ENCODE measurements at regions not wholly inside any gene's neighbourhood (a gene's known extent, or its start where the extent isn't known, plus 50 kb on each side); places are given as distances from the start of the nearest gene placed in this dataset.

- TF ChIP-seq CTCF (IDR thresholded peaks at IDR 0.05; ENCODE audit: low read depth, low read length, missing control alignments) = no peak
- no peak overlapping the region for H3K27ac ChIP-seq
- in situ Hi-C loops (cut with HindIII; ENCODE audit: low pct_ligation_motif_present, low sequenced_read_pairs) = no loop called here
- DNase-seq = no peak
- no peak overlapping the region for H3K4me3 ChIP-seq (ENCODE audit: low read depth, low read length)
- H3K36me3 ChIP-seq (replicated peaks) = no peaks in the 10 kb centered on the region
- no peaks in the 10 kb centered on the region for H3K27me3 ChIP-seq (replicated peaks)
Measured at GRCh38 chr10:111278266-111278665, 201.4 kb downstream of the ADRA2A start.

GRCh38 chr10:111281516-111281915 lies 204.7 kb downstream of the ADRA2A start:
- Histone ChIP-seq H3K27me3 (replicated peaks) (no peaks in the 10 kb centered on the region), H3K4me3 (ENCODE audit: low read depth, low read length) (no peak overlapping the region), H3K27ac (no peak overlapping the region), H3K36me3 (replicated peaks) (no peaks in the 10 kb centered on the region)
- no peak for DNase-seq
- in situ Hi-C loops (cut with HindIII; ENCODE audit: low pct_ligation_motif_present, low sequenced_read_pairs) = no loop called here
- TF ChIP-seq CTCF (IDR thresholded peaks at IDR 0.05; ENCODE audit: low read depth, low read length, missing control alignments) = no peak

- in situ Hi-C loops (cut with HindIII; ENCODE audit: low pct_ligation_motif_present, low sequenced_read_pairs) = no loop called here
- no peak for TF ChIP-seq CTCF (IDR thresholded peaks at IDR 0.05; ENCODE audit: low read depth, low read length, missing control alignments)
- Histone ChIP-seq H3K36me3 (replicated peaks) (no peaks in the 10 kb centered on the region), H3K27me3 (replicated peaks) (no peaks in the 10 kb centered on the region), H3K27ac (no peak overlapping the region), H3K4me3 (ENCODE audit: low read depth, low read length) (no peak overlapping the region)
- no peak for DNase-seq
Measured at GRCh38 chr10:111289461-111289860, 212.6 kb downstream of the ADRA2A start.

GRCh38 chr10:111290649-111291048 lies 213.8 kb downstream of the ADRA2A start:
- H3K36me3 ChIP-seq (replicated peaks) = no peaks in the 10 kb centered on the region
- in situ Hi-C loops (cut with HindIII; ENCODE audit: low pct_ligation_motif_present, low sequenced_read_pairs) = no loop called here
- H3K27me3 ChIP-seq (replicated peaks) = no peaks in the 10 kb centered on the region
- no peak for TF ChIP-seq CTCF (IDR thresholded peaks at IDR 0.05; ENCODE audit: low read depth, low read length, missing control alignments)
- DNase-seq = no peak
- H3K4me3 ChIP-seq (ENCODE audit: low read depth, low read length) = no peak overlapping the region
- H3K27ac ChIP-seq = no peak overlapping the region

GRCh38 chr10:111295788-111296187 lies 219.0 kb downstream of the ADRA2A start:
- in situ Hi-C loops (cut with HindIII; ENCODE audit: low pct_ligation_motif_present, low sequenced_read_pairs) = no loop called here
- no peak for TF ChIP-seq CTCF (IDR thresholded peaks at IDR 0.05; ENCODE audit: low read depth, low read length, missing control alignments)
- Histone ChIP-seq H3K4me3 (ENCODE audit: low read depth, low read length) (no peak overlapping the region), H3K36me3 (replicated peaks) (no peaks in the 10 kb centered on the region), H3K27ac (no peak overlapping the region), H3K27me3 (replicated peaks) (no peaks in the 10 kb centered on the region)
- peak; percentile 19 for DNase-seq

GRCh38 chr10:111297351-111297848 lies 220.6 kb downstream of the ADRA2A start:
- TF ChIP-seq CTCF (IDR thresholded peaks at IDR 0.05; ENCODE audit: low read depth, low read length, missing control alignments) = no peak
- in situ Hi-C loops (cut with HindIII; ENCODE audit: low pct_ligation_motif_present, low sequenced_read_pairs) = no loop called here
- Histone ChIP-seq H3K4me3 (ENCODE audit: low read depth, low read length) (no peak overlapping the region), H3K36me3 (replicated peaks) (no peaks in the 10 kb centered on the region), H3K27me3 (replicated peaks) (no peaks in the 10 kb centered on the region), H3K27ac (peak overlapping the region; percentile 72)
- DNase-seq = peak; percentile 63
